ENCODE measurements at regions not wholly inside any gene's neighbourhood (a gene's known extent, or its start where the extent isn't known, plus 50 kb on each side); places are given as distances from the start of the nearest gene placed in this dataset.

DNA sequence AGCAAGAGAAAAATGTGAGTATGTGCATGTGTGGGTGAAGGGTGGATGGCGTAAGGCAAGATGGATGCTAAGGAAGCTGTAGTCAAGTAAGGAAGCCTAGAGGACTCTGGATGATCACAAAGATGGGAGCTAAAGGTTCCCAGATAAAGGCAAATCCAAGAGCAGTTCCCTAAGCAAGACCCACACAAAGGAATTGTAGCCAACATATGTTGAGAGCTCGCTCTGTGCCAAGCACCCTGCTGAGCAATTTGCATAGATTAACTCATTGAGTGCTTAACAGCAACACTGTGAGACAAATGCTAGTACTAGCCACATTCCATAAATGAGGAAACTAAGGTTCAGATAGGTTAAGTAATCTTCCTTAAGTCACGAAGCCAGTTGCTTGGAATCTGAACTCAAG, 132.6 kb downstream of the C1D start:
- no peak for DNase-seq (ENCODE audit: insufficient read length, low spot score)
- FAIRE-seq, result no peak

DNA sequence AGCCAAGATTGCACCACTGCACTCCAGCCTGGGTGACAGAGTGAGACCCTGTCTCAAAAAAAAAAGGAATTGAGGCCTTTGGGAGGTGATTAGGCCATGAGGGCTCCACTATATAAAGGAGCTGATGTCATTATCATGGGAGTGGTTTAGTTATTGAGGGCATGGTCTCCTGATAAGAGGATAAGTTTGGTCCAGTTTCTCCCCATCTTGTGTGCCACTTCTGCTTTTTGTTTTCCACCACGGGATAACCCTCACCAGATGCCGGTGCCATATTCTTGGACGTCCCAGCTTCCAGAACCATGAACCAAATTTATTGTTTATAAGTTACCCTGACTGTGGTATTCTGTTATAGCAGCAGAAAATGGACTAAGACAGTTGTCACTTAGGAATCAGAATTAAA, 125.8 kb downstream of the C1D start:
- no peak for FAIRE-seq
- no peak for DNase-seq (ENCODE audit: insufficient read length, low spot score)

DNA sequence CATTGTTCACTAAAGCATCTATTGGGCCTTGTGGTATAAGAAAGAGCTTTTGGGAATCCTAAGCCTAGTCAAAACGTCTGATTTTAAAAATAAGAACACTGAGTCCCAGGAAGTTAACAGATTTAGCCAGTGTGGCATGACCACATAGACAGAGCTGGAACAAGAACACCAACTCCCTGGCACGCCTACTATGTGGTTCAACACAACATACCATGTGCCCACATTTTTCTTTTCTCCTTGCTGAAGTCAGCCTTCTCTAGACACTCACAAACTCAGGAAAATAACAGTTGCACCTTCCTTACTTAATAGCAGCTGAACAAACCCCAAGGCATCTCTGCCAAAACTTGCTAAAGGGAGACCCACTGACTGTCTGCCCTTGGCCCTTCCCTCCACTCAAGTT, 124.8 kb downstream of the C1D start:
- FAIRE-seq (no peak), DNase-seq (ENCODE audit: insufficient read length, low spot score) (no peak)

DNA sequence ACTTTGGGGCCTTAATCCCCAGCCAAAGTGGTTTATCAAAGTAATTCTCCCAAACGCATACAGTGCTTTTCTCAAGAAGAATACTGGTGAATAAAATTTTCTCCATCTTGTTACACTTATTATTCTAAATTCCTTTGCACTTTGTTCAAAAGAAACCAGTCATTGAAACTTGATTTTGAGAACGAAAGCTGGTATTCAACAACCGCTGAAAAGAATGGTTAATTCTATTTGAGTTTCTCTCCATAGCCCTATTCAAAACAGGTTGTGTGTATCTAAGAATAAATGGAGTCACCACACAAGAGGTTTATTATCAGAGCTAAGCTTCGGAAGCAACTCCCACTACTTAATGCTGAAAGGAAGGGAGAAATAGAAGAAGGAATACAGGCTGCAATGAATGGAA, 117.7 kb downstream of the C1D start:
- FAIRE-seq, result no peak

DNA sequence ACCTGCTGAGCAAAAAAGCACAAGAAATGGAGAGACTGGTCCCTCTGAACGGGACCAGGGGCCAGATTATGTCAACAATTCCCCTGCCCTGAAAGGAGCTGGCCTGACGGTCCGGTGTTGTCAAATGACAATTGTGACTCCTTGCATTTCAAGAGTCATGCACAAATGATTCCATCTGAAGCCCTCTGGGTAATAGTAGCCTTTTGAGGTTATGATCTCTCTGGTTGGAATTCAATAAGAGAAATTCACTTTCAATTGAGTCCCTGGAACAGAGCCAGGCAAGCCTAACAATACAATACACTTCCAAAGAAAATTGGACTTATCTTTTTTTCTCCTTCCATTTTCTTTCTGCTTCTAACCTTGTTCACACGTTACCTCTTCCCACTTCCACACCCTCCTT, 116.9 kb downstream of the C1D start:
- FAIRE-seq (no peak), DNase-seq (ENCODE audit: insufficient read length, low spot score) (no peak)

More for the DNA sequence above, 117.7 kb downstream of the C1D start:
- DNase-seq (ENCODE audit: insufficient read length, low spot score), result no peak

DNA sequence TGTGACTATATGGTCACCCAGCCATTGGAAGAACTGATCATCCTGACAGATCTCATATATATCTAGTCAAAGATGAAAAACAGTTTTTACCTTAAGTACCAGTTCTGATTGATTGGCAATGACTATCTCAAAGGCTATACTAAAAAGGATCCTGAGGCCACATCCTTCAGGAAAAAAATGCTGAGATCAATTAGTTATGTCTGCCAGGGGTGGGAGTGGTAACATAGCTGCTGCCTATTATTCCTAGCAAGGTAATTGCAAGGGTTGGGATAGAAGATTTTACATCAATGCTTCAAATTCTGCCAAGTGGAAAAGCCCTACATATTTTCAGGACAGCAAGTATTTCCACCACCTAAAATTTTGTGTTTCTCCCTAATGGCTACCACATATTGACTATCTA, 114.7 kb downstream of the C1D start:
- no peak for FAIRE-seq
- no peak for DNase-seq (ENCODE audit: insufficient read length, low spot score)

DNA sequence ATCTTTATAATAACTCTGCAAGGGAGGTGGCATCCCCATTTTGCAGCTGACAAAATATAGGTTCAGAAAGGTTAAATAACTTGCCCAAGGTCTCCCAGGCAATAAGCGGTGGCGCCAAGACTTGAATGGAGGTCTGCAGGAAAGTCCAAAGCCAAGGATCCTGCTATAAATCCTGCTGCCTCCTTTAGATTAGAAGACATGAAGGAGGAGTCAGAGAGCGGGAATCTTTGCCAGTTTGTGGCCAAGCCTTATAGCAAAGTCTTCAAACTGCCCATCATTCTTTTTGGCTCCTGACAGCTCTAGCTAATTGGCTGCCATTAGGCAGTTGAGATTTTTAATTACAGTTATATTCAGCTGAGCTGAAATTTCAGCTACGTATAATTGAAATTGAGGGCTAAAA, 114.3 kb downstream of the C1D start:
- FAIRE-seq, result no peak

DNA sequence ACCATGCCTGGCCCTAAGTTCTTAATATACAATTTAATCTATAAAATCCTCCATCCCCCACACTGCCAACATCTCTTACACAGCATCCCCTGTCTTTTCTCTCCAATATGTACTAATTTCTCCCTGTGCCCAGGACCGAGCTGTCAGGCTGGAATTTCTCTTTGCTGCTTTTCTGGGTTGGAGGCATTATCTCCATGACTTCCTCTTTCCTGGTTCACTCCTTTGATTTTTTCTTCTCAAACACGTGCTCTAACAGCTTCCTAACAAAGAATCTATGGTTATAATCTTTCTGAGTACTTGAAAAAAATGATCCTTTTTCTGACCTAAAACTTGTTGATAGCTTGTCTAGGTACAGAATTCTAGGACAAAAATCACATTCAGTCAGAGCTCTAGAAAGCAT, 112.8 kb downstream of the C1D start:
- no peak for DNase-seq (ENCODE audit: insufficient read length, low spot score)

More for the DNA sequence above, 114.3 kb downstream of the C1D start:
- DNase-seq (ENCODE audit: insufficient read length, low spot score), result no peak

DNA sequence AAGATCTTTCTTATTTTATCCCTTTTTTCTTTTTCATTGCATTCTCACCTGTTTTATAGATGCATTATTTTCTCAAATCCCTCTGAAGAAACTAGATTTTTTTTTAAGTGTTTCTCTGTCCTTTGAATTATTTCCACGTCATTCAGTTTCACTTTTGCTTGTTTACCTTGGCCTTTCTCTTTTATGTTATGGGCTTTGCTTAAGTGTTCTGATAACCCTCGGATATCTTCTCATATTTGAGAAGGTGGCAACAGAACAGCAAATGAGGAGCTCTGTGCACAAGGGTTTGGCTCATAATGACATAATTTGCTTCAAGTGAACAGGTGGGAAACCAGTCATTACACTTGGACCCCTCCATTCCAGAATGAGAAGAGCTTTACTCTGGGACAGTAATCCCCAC, 111.9 kb downstream of the C1D start:
- no peak for DNase-seq (ENCODE audit: insufficient read length, low spot score)
- no peak for FAIRE-seq

More for the DNA sequence above, 112.8 kb downstream of the C1D start:
- no peak for FAIRE-seq

DNA sequence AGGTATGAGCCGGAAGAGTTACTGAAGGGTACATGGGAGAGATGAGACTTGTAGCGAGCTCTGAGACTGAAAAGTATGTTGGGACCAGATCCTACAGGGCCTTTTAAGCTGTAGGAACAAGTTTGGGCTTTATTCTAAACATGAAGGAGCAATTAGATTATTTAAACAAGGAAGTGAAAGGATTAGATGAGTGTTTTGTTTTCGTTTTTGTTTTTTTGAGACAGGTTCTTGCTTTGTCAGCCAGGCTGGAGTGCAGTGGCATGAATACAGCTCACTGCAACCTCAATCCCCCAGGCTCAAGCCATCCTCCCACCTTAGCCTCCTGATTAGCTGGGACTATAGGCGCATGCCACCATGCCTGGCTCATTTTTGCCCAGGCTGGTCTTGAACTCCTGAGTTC, 110.7 kb downstream of the C1D start:
- DNase-seq (ENCODE audit: insufficient read length, low spot score) (no peak), FAIRE-seq (no peak)

DNA sequence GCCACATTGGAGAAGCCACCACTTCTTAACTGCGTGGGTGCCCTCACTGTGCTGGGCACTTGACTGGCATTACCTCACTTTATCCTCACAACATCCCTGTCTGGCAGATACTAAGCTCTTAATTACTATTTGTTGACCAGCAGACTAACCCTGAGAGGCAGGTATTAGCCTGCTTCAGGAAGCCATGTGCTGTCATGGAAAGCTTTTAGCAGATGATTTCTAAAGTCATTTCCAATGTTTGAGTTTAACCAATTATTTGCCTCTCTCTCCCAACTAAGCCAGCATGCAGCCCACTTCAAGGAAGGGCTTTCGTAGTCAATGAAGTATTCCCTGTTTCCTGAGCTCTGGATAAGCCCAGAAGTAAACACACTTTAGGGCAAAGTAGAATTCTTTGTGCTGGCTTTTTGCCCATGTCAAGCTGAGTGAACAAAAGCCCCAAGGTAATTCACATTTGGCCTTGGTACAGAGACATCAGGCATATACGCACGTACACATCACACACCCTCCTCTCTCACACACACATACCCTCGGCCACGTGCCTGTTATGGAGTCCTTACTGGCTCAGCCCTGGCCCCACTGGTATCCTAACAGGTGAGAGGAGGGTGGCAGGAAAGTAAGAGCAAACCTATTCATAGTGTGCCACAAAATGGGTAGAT, 108.6 kb downstream of the C1D start:
- no peak for DNase-seq (ENCODE audit: insufficient read length, low spot score)
- FAIRE-seq, result no peak

DNA sequence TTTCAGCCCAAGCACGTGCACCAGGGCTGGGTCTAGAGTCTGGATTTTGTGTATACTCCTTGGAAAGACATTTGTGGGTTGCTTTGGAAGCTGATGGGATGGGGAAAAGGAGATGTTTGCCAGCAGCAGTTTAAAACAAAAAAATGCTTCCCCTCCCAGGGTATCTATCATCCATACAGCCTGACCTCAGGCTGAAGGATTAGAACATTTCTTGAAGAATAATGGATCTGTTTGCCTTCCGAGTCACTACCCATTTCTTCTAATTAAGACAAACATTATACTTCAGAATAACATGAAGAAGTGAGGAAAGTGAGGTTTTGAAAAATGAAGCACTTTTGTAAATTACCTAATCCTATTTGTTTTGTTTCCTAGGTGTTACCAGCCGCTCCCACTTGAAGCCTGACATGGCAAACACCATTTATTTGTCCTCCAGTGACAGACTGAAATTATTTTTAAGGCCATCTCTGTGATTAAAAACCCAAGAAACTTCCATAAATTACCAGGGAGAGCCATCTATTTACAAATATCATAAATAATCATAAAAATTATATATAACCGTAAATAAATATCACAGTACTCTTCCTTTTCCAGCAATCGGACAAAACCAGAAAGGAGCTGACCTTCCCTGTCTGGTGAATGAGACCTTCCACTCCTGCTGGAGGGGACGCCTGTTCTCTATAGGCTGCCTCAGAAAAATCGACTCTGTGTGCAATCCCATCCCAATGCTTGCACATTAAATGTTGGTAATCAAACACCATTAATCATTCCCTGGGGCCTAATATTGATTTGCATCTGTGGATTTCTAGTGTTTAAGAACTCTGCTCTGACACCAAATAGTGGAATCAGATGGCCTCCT, 106.8 kb downstream of the C1D start:
- FAIRE-seq (no peak), DNase-seq (ENCODE audit: insufficient read length, low spot score) (no peak)

DNA sequence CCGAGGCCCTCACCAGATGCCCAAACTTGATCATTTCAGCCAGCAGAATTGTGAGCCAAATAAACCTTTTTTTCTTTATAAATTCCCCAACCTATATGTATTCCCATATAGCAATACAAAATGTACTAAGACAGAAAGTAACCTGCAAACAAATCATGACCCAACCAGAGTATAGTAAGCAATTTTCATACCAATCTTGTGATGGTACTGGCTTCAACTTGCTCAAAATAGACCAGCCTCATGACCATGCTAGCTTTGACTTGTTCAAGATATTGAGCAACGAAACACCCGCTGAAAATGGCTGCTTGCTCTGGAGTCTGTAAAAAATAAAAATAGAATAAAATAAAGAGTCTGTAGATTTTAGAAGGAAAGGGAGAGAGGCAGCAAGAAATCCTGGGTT, 97.6 kb downstream of the C1D start:
- no peak for FAIRE-seq

DNA sequence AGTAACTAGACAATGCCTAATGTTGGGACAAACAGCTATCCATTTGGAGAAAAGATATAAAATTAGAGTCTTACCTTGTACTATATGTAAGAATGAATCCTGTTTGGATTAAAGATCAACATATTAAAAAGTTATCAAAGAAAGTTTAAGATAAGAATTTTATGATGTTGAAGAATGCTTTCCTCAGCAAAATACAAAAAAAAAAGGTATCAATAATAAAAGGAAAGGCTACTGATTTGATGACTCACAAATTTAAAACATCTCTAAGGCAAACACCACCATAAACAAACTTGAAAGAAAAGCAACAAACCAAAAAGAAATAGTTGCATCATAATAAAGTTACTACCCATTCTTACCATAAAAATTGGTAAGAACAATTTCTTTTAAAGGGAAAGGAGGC, 92.7 kb downstream of the C1D start:
- FAIRE-seq, result no peak
- DNase-seq (ENCODE audit: insufficient read length, low spot score), result no peak

More for the DNA sequence above, 97.6 kb downstream of the C1D start:
- no peak for DNase-seq (ENCODE audit: insufficient read length, low spot score)

DNA sequence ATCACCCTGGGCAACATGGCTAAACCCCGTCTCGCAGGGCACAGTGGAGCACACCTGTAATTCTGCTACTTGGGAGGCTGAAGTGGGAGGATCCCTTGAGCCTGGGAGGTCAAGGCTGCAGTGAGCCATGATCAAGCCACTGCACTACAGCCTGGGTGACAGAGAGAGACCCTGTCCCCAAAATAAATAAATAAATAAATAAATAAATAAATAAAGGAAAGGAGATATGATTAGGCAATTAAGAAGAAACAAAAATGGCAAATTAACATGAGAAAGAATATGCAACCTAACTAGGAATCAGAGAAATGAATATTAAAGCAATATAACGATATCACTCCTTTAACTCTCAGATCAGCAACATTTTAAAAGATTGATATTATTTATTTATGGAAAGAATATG, 92.3 kb downstream of the C1D start:
- no peak for DNase-seq (ENCODE audit: insufficient read length, low spot score)
- no peak for FAIRE-seq

DNA sequence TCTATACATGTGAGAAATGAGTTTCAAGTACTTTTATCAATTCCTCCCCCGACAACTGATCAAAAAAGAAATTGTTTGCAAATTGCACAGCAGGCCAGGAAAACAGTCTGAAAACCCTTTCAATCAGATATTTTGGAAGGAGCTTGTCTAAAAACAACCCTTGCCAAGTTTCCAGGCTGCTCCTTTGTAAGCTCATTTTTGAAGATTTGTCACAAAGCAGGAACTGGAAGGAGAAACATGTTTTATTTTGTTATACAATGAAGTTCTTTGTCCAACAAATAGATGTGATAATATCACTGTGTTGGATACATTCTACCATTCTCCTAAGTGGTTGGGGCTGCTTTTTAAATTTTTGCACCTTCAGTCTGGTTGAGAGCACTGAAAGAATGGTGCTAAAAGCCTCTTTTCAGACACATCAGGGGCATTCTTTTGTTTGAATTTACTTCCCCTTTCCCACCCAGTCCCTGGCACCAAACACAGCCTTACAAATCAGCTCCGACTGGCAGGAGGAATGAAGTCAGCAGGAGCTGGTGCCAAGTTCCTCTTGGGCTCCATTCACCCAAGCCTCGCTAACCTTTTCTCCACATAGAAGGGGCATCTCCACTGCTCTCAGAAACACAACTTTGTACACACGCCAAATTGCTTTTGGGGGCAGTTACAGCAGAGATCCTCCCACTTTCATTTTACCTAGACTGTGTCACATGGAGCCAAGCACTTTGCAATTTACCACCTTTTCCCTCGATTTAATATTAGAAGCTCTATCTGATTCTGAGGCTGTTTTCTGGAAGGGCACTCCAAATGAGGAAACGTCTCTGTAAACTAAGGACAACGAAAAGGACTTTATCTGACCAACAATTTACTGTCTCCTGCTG, 88.0 kb downstream of the C1D start:
- DNase-seq (ENCODE audit: insufficient read length, low spot score) (no peak), FAIRE-seq (no peak)

DNA sequence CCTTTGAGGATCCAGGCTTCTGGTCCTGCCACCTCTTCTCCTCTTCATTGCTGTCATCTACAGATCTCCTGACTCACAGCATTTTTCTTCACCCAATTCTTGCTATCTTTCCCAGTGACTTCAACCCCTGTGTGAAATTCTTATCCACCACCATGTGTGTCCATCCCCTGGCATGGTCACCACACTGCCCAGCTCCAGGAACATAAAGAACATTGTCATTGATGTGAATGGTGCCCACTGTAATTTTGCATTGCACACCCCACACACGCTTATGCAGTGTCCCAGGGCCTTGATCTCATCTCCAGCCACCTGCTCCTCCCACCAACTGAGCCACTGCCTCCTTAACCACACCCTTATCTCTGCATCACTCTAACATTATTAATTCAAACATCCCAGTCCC, 85.3 kb downstream of the C1D start:
- FAIRE-seq (no peak), DNase-seq (ENCODE audit: insufficient read length, low spot score) (no peak)

DNA sequence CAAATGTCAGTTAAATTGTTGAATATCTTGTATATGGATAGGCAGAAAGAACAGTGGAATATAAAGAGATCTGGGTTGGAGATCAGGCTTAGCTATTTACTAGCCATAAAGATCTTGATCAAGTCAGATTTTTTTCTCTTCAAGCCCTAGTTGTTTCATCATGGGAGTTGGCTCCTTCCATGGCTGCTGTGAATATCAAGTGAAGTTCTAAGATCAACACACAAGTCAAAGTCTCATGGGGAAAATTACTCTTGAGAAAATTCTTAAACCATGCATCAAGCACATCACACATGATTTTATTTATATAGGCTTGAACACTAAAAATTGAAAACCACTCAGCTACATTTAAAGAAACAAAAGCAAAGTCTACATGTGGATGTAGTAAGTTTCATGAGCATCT, 79.8 kb downstream of the C1D start:
- DNase-seq (ENCODE audit: insufficient read length, low spot score), result no peak
- FAIRE-seq, result no peak

DNA sequence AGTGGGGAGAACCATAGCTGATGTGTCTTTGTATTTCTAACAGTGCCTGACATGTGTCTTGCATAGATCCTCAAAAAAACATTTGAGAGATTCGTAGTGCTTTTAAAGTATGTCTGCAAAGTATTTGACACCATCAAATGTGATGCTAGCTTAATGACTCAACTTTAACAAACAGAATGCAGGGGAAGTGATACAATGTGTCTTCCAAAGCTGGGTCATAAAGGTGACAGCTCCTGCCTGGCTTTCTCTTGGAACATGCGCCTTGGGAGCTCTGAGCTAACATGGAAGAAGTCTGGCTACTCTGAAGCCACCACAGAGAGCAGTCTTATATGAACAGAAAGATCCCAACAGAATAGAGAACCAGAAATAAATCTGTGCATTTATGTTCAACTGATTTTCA, 78.2 kb downstream of the C1D start:
- DNase-seq (ENCODE audit: insufficient read length, low spot score), result no peak
- FAIRE-seq, result no peak

DNA sequence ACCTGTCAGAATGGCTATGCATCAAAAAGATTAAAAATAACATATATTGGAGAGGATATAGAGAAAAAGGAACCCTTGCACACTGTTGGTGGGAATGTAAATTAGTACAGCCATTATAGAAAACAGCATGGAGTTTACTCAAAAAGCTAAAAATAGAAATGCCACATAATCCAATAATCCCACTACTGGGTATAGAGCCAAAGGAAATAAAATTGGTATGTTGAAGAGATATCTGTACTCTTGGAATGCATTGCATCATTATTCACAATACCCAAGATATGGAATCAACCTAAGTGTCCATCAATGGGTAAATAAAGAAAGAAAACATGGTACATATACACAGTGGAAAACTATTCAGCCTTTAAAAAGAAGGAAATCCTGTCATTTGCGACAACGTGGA, 77.2 kb downstream of the C1D start:
- no peak for DNase-seq (ENCODE audit: insufficient read length, low spot score)
- FAIRE-seq, result no peak

DNA sequence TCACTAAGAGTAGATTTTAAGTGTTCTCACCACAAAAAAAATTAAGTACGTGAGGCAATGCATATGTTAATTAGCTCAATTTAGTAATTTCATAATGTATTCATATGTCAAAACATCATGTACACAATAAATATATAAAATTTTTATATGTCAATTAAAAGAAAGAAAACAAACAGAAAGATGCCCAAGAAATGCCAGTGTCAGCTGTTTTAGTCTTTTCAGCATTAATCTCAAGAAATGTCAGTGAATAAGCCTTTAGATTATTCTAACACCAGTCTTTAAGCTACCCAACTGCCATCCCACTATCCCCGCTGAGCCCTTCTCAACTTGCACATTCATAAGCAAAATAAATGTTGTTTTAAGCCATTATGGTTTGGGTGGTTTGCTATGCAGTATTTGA, 76.5 kb downstream of the C1D start:
- FAIRE-seq, result no peak
- DNase-seq (ENCODE audit: insufficient read length, low spot score), result no peak
